ENCODE measurements at regions not wholly inside any gene's neighbourhood (a gene's known extent, or its start where the extent isn't known, plus 50 kb on each side); places are given as distances from the start of the nearest gene placed in this dataset.
"Not testable (repeated sequence)": the region's sequence is repeated elsewhere in the genome, so short reads cannot be mapped to it uniquely, and the experiment has no call there.

DNA sequence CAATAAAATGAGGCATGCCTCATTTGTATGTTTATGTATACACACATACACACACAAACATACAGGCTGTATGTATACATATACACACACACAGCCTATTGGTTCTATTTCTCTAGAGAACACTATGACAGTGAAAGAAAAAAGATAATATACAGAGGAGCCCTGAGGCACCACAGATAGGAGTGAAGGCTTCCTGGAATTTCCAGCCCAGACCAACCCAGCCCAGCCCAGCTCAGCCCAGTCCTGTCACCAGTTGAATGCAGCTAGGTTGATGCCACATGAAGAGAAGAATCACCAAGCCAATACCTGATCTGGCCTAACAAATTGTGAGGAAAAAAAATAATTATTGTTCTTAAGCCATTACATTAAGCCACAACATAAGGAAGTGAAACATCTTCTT is 126.9 kb upstream of the PDE4D start:
- DNase-seq (ENCODE audit: low read depth) = no peak
- in situ Hi-C loops (cut with HindIII; ENCODE audit: low pct_unique_long_range_greater_than_20kb, low sequenced_read_pairs) = no loop called here

GRCh38 chr5:60018960-60019359 is 125.4 kb upstream of the PDE4D start:
- in situ Hi-C loops (cut with HindIII; ENCODE audit: low pct_unique_long_range_greater_than_20kb, low sequenced_read_pairs) = not testable (repeated sequence)

DNA sequence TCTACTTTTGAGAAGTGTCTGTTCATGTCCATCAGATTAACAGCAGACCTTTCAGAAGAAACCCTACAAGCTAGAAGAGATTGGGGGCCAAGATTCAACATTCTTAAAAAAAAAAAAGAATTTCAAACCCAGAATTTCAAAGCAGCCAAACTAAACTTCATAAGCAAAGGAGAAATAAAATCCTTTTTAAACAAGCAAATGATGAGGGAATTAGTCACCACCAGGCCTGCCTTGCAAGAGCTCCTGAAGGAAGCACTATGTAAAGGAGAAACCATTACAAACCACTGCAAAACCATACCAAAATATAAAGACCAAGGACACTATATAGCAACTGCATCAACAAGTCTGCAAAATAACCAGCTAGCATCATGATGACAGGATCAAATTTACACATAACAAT is 124.6 kb upstream of the PDE4D start:
- no peak for DNase-seq (ENCODE audit: low read depth)
- in situ Hi-C loops (cut with HindIII; ENCODE audit: low pct_unique_long_range_greater_than_20kb, low sequenced_read_pairs) = no loop called here

More at GRCh38 chr5:60018960-60019359, 125.4 kb upstream of the PDE4D start:
- not testable (repeated sequence) for DNase-seq (ENCODE audit: low read depth)

- in situ Hi-C loops (cut with HindIII; ENCODE audit: low pct_unique_long_range_greater_than_20kb, low sequenced_read_pairs) = no loop called here
Observed at GRCh38 chr5:60014331-60014730, 120.8 kb upstream of the PDE4D start.

DNA sequence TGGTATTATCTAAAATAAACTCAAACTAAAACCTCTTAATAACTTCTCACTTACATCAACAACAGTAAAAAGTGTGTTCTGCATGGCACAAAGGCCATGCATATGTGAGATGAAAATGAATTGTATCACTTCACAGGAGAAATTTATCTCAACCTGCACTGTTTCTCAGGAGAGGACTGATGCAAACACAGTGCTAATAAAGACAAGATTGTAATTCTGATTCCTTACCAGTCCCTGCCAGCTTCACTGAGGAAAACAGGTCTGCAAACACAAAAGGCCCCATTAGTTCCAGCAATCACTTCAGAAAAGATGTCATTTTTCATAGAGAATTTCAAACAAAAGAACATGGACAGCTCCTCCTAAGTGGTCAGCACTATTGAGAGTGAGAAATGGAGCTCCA is 117.3 kb upstream of the PDE4D start:
- no peak for DNase-seq (ENCODE audit: low read depth)
- in situ Hi-C loops (cut with HindIII; ENCODE audit: low pct_unique_long_range_greater_than_20kb, low sequenced_read_pairs) = no loop called here

More at GRCh38 chr5:60014331-60014730, 120.8 kb upstream of the PDE4D start:
- no peak for DNase-seq (ENCODE audit: low read depth)

GRCh38 chr5:60010328-60010727 is 116.8 kb upstream of the PDE4D start:
- DNase-seq (ENCODE audit: low read depth) = no peak
- in situ Hi-C loops (cut with HindIII; ENCODE audit: low pct_unique_long_range_greater_than_20kb, low sequenced_read_pairs) = no loop called here

GRCh38 chr5:60007729-60008128 is 114.2 kb upstream of the PDE4D start:
- in situ Hi-C loops (cut with HindIII; ENCODE audit: low pct_unique_long_range_greater_than_20kb, low sequenced_read_pairs) = no loop called here

DNA sequence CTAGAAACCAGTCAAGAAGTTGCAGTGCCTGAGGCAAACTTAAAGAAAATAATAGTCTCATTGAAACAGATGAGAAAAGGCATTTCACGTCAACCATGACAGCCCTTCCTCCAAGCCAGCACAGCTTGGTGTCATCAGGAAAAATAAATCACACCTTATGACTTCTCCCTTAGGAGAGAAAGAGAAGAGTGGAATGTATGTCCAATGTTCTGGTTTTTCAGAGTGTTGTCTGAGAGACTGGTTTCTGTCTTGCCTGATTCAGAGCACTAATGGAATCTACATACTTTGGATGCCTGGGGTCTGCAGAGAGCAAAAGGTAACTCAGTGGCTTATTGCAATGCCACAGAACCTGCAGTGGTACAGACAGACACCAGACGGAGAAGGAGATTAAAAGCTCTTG is 105.5 kb upstream of the PDE4D start:
- DNase-seq (ENCODE audit: low read depth) = no peak
- in situ Hi-C loops (cut with HindIII; ENCODE audit: low pct_unique_long_range_greater_than_20kb, low sequenced_read_pairs) = no loop called here

More at GRCh38 chr5:60007729-60008128, 114.2 kb upstream of the PDE4D start:
- DNase-seq (ENCODE audit: low read depth) = no peak

GRCh38 chr5:59992206-59992605 is 98.7 kb upstream of the PDE4D start:
- in situ Hi-C loops (cut with HindIII; ENCODE audit: low pct_unique_long_range_greater_than_20kb, low sequenced_read_pairs) = no loop called here

DNA sequence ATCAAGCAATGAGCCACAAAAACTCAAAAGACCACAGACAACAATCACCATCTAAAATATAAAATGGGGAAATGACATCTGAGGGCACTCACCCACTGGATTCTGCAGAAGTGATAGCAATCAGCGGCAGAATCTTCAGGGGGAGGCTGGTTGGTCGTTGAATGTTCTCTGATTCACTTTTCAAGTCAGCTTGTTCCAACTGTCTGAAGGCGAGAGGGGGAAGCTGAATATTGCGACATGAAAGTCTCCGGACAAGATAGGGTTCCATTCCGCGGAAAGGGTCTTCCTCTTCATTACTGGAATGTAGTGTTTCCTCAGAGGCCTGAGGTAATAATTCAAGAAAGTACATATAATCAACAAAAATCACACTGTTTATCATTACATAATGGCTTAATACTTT is 94.9 kb upstream of the PDE4D start:
- DNase-seq (ENCODE audit: low read depth) = no peak
- in situ Hi-C loops (cut with HindIII; ENCODE audit: low pct_unique_long_range_greater_than_20kb, low sequenced_read_pairs) = no loop called here

More at GRCh38 chr5:59992206-59992605, 98.7 kb upstream of the PDE4D start:
- DNase-seq (ENCODE audit: low read depth) = no peak

DNA sequence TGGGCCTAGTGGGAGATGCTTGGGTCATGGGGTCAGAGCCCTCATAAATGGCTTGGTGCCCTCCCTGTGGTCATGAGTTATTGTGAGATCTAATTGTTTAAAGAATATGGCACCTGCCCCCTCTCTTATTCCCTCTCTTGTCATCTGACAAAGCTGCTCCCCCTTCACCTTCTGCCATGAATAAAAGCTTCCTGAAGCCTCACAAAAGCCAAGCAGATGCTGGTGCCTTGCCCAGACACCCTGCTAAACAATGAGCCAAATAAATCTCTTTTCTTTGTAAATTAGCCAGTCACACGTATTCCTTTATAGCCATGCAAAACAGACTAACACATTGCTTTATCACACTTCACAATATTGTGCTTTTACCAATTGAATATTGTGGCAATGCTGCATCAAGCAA is 82.8 kb upstream of the PDE4D start:
- in situ Hi-C loops (cut with HindIII; ENCODE audit: low pct_unique_long_range_greater_than_20kb, low sequenced_read_pairs) = no loop called here
- DNase-seq (ENCODE audit: low read depth) = no peak

GRCh38 chr5:59972043-59972442 is 78.5 kb upstream of the PDE4D start:
- in situ Hi-C loops (cut with HindIII; ENCODE audit: low pct_unique_long_range_greater_than_20kb, low sequenced_read_pairs) = no loop called here
- no peak for DNase-seq (ENCODE audit: low read depth)

DNA sequence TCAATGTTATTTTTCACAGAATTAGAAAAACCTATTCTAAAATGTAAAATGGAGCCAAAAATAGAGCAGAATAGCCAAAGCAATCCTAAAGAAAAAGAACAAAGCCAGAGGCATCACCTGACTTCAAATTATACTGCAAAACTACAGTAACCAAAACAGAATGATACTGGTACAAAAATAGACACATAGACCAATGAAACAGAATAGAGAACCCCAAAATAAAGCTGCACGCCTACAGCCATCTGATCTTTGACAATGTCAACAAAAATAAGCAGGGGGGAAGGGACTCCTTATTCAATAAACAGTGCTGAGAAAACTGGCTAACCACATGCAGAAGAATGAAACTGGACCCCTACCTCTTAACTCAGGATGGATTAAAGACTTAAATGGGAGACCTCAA is 65.8 kb upstream of the PDE4D start:
- in situ Hi-C loops (cut with HindIII; ENCODE audit: low pct_unique_long_range_greater_than_20kb, low sequenced_read_pairs) = no loop called here

DNA sequence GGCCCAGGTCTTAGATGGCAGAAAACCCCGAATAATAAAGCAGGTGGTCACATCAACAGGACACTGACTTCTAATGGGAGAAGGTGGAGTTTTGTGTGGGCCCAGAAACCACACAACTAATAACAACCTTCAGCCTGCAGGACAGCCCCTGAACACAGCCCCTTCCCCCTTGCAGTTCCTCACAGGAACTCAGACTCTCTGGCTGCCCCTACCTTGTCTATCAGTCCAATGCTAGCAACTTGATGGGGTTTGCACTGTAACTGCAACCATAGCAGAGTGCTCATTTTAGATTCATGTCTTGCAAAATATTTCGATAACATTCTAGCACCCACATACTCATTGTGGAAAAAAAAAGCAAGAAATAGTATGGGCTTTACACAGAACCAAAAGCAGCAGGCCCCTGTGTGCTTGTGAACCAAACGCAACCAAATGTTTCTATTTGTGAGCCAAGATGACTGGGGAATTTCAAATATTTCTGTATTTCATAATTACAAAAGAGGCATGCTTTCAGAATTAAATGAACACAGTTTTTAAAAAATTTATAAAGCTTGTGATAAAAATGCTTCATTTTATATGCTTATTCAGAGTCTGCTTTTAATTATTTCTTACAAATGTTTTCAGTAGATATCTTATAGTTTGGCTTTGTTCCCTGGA is 62.7 kb upstream of the PDE4D start:
- in situ Hi-C loops (cut with HindIII; ENCODE audit: low pct_unique_long_range_greater_than_20kb, low sequenced_read_pairs) = no loop called here
- DNase-seq (ENCODE audit: low read depth) = no peak

More for the DNA sequence above, 65.8 kb upstream of the PDE4D start:
- no peak for DNase-seq (ENCODE audit: low read depth)

DNA sequence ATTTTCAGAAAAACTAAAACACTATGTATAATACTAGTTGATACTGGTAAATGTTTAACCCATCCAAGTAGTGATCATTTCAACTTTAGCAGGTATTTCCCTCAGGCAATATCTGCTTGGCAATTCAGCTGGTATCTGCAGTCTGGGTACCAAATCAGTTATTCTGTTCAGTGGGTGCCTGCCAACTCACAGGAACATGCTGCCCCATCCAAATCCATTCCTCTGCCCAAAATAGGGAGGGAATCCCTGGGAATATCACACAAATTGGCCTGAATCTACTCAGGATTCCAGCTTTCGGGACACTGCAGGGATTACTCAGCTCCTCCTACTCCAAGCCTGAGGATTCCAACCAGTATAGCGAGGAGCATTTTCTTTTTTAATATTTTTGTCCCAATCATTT is 61.7 kb upstream of the PDE4D start:
- in situ Hi-C loops (cut with HindIII; ENCODE audit: low pct_unique_long_range_greater_than_20kb, low sequenced_read_pairs) = no loop called here
- no peak for DNase-seq (ENCODE audit: low read depth)

DNA sequence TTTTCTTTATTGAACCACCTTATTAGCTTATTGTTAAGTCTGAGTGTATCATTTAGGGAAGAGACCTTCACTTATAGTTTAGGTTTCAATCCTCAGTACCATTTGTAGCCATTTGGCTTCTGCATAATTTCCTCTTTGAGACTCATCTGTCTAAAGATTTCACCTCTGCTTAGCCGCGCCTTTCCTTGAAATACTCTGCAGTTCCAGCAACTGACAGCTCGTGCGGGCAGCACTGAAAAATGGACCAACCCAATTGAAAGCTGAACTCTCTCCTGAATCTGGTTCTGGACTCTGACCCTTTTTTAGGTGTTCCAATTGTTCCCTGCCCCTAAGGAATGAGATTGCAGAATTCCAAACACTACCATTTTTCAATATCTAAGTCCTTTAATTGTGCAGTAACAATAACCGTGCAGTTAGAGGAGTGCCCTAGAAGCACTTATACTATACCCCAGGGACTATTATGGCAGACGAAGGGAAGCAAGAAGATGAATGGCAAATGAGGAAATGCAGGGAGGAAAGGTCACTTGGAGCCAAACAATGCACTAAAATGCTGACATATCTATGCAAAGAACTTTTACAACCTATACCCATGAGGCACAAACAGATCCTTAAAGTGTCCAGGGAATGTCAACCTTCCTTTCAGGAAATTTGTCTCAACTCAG is 50.1 kb upstream of the PDE4D start:
- no peak for DNase-seq (ENCODE audit: low read depth)
- in situ Hi-C loops (cut with HindIII; ENCODE audit: low pct_unique_long_range_greater_than_20kb, low sequenced_read_pairs) = no loop called here
